Loucy (cell line): ENCODE measurements at regions not wholly inside any gene's neighbourhood (a gene's known extent, or its start where the extent isn't known, plus 50 kb on each side); places are given as distances from the start of the nearest gene placed in this dataset.

Source experiments
- H2AFZ ChIP-seq: fragments of 200-600 bp; sonication (generic); 2 replicates; pipeline ENCODE4 v1.6.0; 2016; ENCODE audit warnings: antibody characterized with exemption, mild to moderate bottlenecking, low read length, moderate library complexity
- H3F3A ChIP-seq: fragments of 200-600 bp; 2 replicates; pipeline ENCODE4 v1.6.0; 2016; ENCODE audit warnings: antibody characterized with exemption, low read depth, mild to moderate bottlenecking
- H3K27me3 ChIP-seq: fragments of 200-600 bp; sonication (generic); 2 replicates; pipeline ENCODE4 v1.6.1; 2014; ENCODE audit warnings: low read length, mild to moderate bottlenecking; ENCODE audit not compliant: insufficient read depth, poor library complexity, severe bottlenecking
- H3K36me3 ChIP-seq: fragments of 200-600 bp; sonication (generic); 2 replicates; pipeline ENCODE4 v1.6.1; 2016; ENCODE audit warnings: low read length; ENCODE audit not compliant: insufficient read depth
- H3K4me1 ChIP-seq: fragments of 200-600 bp; sonication (generic); 2 replicates; pipeline ENCODE4 v1.5.1; 2014; ENCODE audit warnings: low read length, mild to moderate bottlenecking; ENCODE audit not compliant: insufficient read depth, poor library complexity, severe bottlenecking
- H3K4me2 ChIP-seq: fragments of 200-600 bp; sonication (generic); 2 replicates; pipeline ENCODE4 v1.6.0; 2014; ENCODE audit warnings: antibody characterized with exemption, low read length, low read depth, mild to moderate bottlenecking; ENCODE audit not compliant: poor library complexity, severe bottlenecking
- H3K4me3 ChIP-seq: fragments of 200-600 bp; sonication (generic); 2 replicates; pipeline ENCODE4 v1.5.1; 2014; ENCODE audit warnings: low read length, mild to moderate bottlenecking, mixed read lengths; ENCODE audit not compliant: poor library complexity, severe bottlenecking
- H3K79me2 ChIP-seq: fragments of 200-600 bp; sonication (generic); 2 replicates; pipeline ENCODE4 v1.6.1; 2014; ENCODE audit warnings: low read length; ENCODE audit not compliant: insufficient read depth
- H3K9ac ChIP-seq: fragments of 200-600 bp; sonication (generic); 2 replicates; pipeline ENCODE4 v1.6.0; 2014; ENCODE audit warnings: mild to moderate bottlenecking, low read depth, low read length, moderate library complexity; ENCODE audit not compliant: poor library complexity, severe bottlenecking
- H3K9me2 ChIP-seq: fragments of 200-600 bp; sonication (generic); replicated peaks from 2 replicates; pipeline ENCODE4 v1.6.1; 2016; ENCODE audit warnings: low read depth, low read length, mixed read lengths
- H3K9me3 ChIP-seq: fragments of 200-600 bp; sonication (generic); 2 replicates; pipeline ENCODE4 v1.6.1; 2014; ENCODE audit warnings: mild to moderate bottlenecking, antibody characterized with exemption, low read length, low read depth; ENCODE audit not compliant: insufficient read depth
- H4K20me1 ChIP-seq: fragments of 200-600 bp; sonication (generic); 2 replicates; pipeline ENCODE4 v1.6.0; 2014; ENCODE audit warnings: antibody characterized with exemption, low read length, mild to moderate bottlenecking; ENCODE audit not compliant: insufficient read depth, poor library complexity, severe bottlenecking
- EZH2phosphoT487 ChIP-seq: fragments of 200-600 bp; IDR thresholded peaks from 2 replicates; pipeline ENCODE4 v1.6.1; 2018; ENCODE audit warnings: antibody characterized with exemption, mild to moderate bottlenecking, moderate library complexity, borderline replicate concordance
- TF ChIP-seq, protein P1 (sequence below): fragments of 200-600 bp; sonication (generic); conservative IDR thresholded peaks from 2 replicates; pipeline ENCODE4 v1.5.1; 2014; ENCODE audit warnings: mild to moderate bottlenecking, antibody characterized with exemption, low read length

GRCh38 chr4:3360777-3361176 lies 68.0 kb downstream of the RGS12 start:
- H3K9ac ChIP-seq = no peak overlapping the region
- no peaks in the 10 kb centered on the region for H3K9me3 ChIP-seq
- no peak overlapping the region for H2AFZ ChIP-seq
- peaks cover 7% of the 10 kb centered on the region for H3F3A ChIP-seq
- H3K27me3 ChIP-seq = no peaks in the 10 kb centered on the region
- no peak overlapping the region for H3K4me3 ChIP-seq
- peaks cover 85% of the 10 kb centered on the region for H3K79me2 ChIP-seq
- peaks cover 12% of the 10 kb centered on the region for H3K36me3 ChIP-seq
- H3K4me1 ChIP-seq = peaks cover 6% of the 10 kb centered on the region
- H3K4me2 ChIP-seq = no peak overlapping the region
- H3K9me2 ChIP-seq = no peaks in the 10 kb centered on the region
- peaks cover 28% of the 10 kb centered on the region for H4K20me1 ChIP-seq
- TF ChIP-seq, protein P1, sequence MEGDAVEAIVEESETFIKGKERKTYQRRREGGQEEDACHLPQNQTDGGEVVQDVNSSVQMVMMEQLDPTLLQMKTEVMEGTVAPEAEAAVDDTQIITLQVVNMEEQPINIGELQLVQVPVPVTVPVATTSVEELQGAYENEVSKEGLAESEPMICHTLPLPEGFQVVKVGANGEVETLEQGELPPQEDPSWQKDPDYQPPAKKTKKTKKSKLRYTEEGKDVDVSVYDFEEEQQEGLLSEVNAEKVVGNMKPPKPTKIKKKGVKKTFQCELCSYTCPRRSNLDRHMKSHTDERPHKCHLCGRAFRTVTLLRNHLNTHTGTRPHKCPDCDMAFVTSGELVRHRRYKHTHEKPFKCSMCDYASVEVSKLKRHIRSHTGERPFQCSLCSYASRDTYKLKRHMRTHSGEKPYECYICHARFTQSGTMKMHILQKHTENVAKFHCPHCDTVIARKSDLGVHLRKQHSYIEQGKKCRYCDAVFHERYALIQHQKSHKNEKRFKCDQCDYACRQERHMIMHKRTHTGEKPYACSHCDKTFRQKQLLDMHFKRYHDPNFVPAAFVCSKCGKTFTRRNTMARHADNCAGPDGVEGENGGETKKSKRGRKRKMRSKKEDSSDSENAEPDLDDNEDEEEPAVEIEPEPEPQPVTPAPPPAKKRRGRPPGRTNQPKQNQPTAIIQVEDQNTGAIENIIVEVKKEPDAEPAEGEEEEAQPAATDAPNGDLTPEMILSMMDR = no peak
- TF ChIP-seq EZH2phosphoT487 = no peak

DNA sequence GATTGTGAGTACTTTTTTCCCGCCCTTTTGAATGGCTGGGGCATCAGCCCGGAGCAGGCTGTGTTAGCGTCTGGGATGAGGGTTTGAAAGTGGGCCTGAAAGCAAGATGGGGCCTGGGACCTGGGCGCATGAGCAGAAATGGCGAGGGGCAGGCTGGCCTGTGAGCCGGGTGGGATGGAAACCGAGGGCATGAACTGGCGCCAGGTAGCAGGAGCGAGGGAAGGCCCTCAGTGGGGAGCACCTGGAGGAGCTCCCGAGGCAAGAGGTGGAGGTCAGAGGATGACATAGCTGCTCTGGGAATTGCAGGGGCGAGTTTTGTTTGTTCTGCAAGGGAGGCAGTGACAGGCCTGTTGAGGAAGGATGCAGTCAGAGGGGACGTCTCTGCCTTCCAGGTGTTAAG lies 68.6 kb downstream of the RGS12 start:
- Histone ChIP-seq H3K4me2 (no peak overlapping the region), H3K27me3 (no peaks in the 10 kb centered on the region), H3K36me3 (peaks cover 12% of the 10 kb centered on the region), H4K20me1 (peaks cover 28% of the 10 kb centered on the region), H3K4me3 (no peak overlapping the region), H3K9ac (no peak overlapping the region), H3K9me2 (no peaks in the 10 kb centered on the region), H3F3A (peaks cover 7% of the 10 kb centered on the region), H3K9me3 (no peaks in the 10 kb centered on the region), H3K4me1 (peaks cover 6% of the 10 kb centered on the region), H3K79me2 (peaks cover 86% of the 10 kb centered on the region), H2AFZ (no peak overlapping the region)
- no peak for TF ChIP-seq EZH2phosphoT487
- TF ChIP-seq, protein P1 = no peak

DNA sequence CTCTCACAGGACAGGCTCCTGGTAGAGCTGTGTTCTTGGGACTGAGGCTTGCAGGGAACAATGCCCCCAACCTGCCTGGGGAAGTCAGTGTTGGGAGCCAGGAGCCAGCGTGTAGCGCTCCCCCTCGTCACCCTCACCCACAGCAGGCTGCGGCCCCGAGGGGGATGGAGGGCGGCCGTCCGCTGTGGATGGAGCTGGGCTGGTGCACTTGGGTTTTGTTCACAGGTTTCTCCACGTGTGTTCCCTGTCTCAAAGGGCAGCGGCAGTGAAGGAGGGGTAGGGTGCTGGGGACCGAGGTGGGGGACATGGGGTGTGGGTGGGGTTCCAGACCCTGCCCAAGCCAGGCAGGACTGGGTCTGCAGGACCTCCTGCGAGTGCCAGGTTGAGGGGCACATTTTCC lies 69.1 kb downstream of the RGS12 start:
- H3K4me3 ChIP-seq = no peak overlapping the region
- H2AFZ ChIP-seq = no peak overlapping the region
- no peak overlapping the region for H3K4me2 ChIP-seq
- H3K9ac ChIP-seq = no peak overlapping the region
- no peak for TF ChIP-seq EZH2phosphoT487
- TF ChIP-seq, protein P1 = no peak
- peaks cover 6% of the 10 kb centered on the region for H3K4me1 ChIP-seq
- no peaks in the 10 kb centered on the region for H3K9me3 ChIP-seq
- peaks cover 10% of the 10 kb centered on the region for H3K36me3 ChIP-seq
- H3K27me3 ChIP-seq = no peaks in the 10 kb centered on the region
- peaks cover 7% of the 10 kb centered on the region for H3F3A ChIP-seq
- peaks cover 86% of the 10 kb centered on the region for H3K79me2 ChIP-seq
- no peaks in the 10 kb centered on the region for H3K9me2 ChIP-seq
- H4K20me1 ChIP-seq = peaks cover 28% of the 10 kb centered on the region
